MG63 (cell line): ENCODE measurements at regions not wholly inside any gene's neighbourhood (a gene's known extent, or its start where the extent isn't known, plus 50 kb on each side); places are given as distances from the start of the nearest gene placed in this dataset.
"Not testable (repeated sequence)": the region's sequence is repeated elsewhere in the genome, so short reads cannot be mapped to it uniquely, and the experiment has no call there.

ENCODE experiments used
- DNase-seq: peaks from one replicate; pipeline ENCODE4 v3.0.0-alpha.2; 2020
- H3K27me3 ChIP-seq: fragments of 250-450 bp; sonication (Bioruptor Pico); 2 replicates; pipeline ENCODE4 v1.5.1; 2020; ENCODE audit warnings: mild to moderate bottlenecking, moderate library complexity
- H3K36me3 ChIP-seq: fragments of 250-450 bp; sonication (Bioruptor Pico); 2 replicates; pipeline ENCODE4 v1.5.1; 2020; ENCODE audit warnings: mild to moderate bottlenecking, moderate library complexity
- H3K4me3 ChIP-seq: fragments of 250-450 bp; sonication (Bioruptor Pico); 2 replicates; pipeline ENCODE4 v1.5.1; 2020; ENCODE audit warnings: mild to moderate bottlenecking, moderate library complexity
- H3K9me3 ChIP-seq: fragments of 250-450 bp; sonication (Bioruptor Pico); 2 replicates; pipeline ENCODE4 v1.5.1; 2020; ENCODE audit warnings: mild to moderate bottlenecking, moderate library complexity

DNA sequence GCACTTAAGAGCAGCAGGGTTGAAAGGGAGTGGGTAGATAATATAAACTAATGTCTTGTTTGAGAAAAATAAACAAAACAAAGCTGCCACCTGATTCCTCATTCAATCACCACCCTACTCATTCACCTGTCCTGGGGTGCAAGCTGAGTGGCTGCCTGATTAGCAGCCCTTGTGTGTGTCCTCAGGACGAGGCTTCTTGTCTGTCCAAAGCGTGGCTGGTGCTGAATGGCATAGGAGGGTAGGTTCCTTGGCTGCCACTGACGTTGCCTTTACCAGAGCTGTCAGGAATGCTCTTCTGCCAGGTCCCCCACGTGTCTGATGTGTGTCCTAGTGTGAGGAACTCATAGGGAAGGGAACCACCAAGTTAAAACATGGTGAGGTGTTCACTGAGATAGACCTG lies 146.6 kb upstream of the SLC24A2 start:
- Histone ChIP-seq H3K36me3 (no peaks in the 10 kb centered on the region), H3K4me3 (no peak overlapping the region), H3K27me3 (no peaks in the 10 kb centered on the region), H3K9me3 (no peaks in the 10 kb centered on the region)
- no peak for DNase-seq

DNA sequence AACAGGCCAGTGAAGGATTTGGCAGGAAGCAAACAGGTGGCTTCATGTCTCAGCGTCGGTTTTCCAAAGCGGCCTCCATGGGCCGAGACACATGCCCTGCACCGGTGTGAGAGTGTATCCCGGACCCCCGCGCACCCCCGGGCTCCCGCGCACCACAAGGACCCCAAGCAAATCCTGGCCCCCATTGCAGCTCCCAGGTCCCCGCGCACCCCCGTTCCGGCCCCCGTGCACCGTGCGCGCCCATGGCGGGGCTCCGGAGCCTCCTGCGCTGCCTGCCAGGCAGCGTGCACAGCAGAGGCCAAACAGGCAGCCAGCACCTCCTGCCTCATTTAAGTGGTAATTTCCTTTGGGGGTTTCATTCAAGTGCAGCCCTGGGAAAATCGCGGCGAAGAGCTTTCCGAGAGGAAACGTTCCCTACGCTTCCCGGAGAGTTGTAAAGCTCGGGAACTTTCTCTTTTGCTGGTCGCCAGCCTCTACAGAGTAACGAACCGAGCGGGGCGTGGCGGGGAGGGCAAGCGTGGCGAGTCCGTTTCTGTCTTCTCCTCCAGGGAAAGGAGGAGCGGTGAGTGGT lies 145.5 kb upstream of the SLC24A2 start:
- no peaks in the 10 kb centered on the region for H3K9me3 ChIP-seq
- peak overlapping the region; percentile 48 for H3K4me3 ChIP-seq
- H3K27me3 ChIP-seq: no peaks in the 10 kb centered on the region
- H3K36me3 ChIP-seq: no peaks in the 10 kb centered on the region
- peak; percentile 55 for DNase-seq

DNA sequence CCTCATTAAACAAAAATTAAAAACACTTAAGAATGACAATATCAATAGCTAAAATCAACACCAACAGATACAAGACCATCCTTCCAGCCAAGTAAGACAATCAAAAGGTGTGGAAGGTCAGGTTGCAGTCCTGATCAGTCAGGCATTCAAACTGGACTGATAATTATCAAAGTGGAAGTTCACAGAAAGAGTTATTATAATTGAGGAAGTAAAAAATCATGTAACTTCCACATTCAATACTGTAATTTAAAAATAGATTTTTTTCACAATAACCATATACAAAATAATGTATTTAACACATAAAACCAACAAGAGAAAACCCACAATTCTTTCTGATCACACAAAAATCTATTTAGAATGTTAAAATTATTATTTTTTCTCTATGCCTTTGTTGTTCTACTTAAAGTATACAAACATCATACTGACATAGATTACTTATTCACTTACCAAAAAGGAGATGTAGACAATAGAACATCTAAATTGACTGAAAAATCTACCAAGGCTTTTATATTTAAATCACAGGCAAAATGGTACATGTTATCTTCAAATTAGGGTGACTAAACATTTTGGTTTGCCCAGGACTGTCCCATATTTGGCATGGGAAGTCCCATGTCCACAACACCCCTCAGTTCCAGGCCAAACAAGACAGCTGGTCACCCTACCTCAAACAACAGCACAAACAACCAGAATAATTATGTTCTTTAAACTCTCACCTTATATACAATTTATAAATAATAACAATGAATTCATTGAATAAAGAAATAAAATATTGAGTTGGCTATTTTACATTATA lies 142.5 kb upstream of the SLC24A2 start:
- Histone ChIP-seq H3K27me3 (no peaks in the 10 kb centered on the region), H3K4me3 (no peak overlapping the region), H3K9me3 (no peaks in the 10 kb centered on the region), H3K36me3 (no peaks in the 10 kb centered on the region)
- DNase-seq: no peak

DNA sequence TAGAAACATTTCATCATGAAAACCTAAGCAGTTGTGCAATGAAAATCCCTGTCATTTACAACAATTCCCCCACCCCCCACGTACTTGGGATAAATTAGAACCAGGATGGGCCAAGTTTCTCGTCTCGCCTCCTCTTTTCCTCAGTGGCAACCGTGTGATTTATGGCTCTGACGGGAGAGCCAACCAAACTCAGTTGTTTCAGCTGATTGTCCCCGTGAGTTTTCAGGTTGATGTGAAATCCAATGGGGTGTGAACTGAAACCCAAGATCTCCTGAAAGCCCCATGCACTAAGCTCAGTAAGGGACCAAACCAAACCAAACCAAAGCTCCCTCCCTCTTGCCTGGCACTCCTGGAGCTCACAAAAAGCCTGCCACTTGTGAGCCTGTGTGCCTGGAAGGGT lies 138.7 kb upstream of the SLC24A2 start:
- Histone ChIP-seq H3K27me3 (peaks cover 6% of the 10 kb centered on the region), H3K9me3 (no peaks in the 10 kb centered on the region)

DNA sequence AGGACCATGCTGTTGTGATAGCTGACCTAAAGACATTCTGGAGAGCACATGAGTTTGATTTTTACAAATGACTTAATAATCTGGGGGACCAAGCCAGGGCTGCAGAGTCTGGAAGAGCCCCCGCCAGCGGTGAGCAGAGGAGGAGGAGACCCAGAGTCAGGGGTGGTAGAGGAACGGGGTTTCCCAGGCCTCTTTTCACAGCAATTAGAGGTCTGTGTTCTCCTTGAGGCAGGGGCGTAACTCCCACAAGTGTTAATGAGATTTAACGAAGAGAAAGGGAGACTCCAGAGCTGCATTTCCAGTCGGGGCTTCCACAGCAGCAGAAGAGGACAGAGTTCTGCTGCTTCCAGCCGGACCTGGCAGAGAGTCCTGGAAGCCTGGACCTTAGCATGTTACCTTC lies 137.9 kb upstream of the SLC24A2 start:
- Histone ChIP-seq H3K36me3 (no peaks in the 10 kb centered on the region), H3K4me3 (no peak overlapping the region), H3K27me3 (peaks cover 6% of the 10 kb centered on the region), H3K9me3 (no peaks in the 10 kb centered on the region)
- no peak for DNase-seq

More for the DNA sequence above, 138.7 kb upstream of the SLC24A2 start:
- no peak for DNase-seq
- Histone ChIP-seq H3K4me3 (no peak overlapping the region), H3K36me3 (no peaks in the 10 kb centered on the region)

DNA sequence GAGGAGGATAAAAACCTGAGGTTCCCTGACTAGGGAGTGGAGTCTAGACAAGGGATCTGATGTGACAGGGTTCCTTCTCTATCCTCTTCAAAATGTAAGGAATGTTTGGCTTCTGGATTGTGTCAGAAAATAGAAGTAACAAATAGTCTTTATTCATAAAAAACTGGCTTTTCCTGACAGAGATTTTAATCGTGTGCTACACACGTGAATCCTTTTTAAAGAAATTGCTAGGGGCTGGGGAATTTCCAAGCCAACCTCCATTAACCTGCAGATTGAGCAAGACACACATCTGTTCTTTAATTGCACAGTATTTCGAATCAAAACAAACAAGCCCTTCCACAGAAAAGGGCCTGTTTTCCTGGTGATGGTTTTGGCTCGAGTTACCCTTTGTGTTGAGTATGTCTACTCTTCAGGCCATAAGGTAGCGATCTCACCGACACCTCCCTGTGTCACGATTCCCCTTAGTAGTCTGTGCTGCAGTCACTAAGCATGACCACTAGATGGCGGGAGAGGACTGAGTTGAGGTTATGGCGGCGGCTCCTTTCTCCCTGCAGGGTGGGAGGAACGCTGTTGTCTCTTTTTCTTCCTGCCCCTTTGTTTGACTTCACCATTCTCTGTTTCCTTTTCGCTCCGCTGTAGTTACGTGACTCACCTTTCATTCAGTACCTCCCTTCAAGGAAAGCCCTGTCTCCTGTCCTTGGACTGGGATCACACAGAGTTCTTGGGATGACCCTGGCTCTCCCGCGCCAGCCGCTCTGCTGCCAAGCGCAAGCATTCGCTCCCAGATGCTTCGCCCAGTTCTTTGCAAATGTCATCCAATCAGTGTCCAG lies 137.1 kb upstream of the SLC24A2 start:
- no peaks in the 10 kb centered on the region for H3K9me3 ChIP-seq
- no peaks in the 10 kb centered on the region for H3K36me3 ChIP-seq

DNA sequence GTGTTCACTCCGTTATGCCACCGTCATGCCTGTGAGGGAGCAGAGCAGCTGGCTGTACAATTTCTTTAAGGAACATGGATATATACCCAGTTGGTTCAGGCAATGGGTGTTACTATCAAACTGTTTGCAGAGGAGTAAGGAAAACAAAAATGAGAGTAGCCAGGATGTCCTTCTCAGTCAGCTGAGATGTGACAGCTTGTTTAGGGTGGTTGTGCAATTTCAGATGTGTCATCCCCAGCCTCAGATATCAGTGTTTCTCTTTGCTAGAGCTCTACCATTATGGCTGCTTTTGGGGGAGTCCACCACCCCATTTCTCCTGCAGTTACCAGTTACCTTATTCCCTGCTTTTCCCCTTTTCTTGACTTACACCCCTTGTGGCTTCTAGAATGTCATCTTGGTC lies 135.2 kb upstream of the SLC24A2 start:
- no peak for DNase-seq
- Histone ChIP-seq H3K9me3 (no peaks in the 10 kb centered on the region), H3K27me3 (peaks cover 6% of the 10 kb centered on the region), H3K36me3 (no peaks in the 10 kb centered on the region), H3K4me3 (no peak overlapping the region)

More for the DNA sequence above, 137.1 kb upstream of the SLC24A2 start:
- peak; percentile 64 for DNase-seq
- peak overlapping the region; percentile 40 for H3K4me3 ChIP-seq
- H3K27me3 ChIP-seq: peaks cover 6% of the 10 kb centered on the region

DNA sequence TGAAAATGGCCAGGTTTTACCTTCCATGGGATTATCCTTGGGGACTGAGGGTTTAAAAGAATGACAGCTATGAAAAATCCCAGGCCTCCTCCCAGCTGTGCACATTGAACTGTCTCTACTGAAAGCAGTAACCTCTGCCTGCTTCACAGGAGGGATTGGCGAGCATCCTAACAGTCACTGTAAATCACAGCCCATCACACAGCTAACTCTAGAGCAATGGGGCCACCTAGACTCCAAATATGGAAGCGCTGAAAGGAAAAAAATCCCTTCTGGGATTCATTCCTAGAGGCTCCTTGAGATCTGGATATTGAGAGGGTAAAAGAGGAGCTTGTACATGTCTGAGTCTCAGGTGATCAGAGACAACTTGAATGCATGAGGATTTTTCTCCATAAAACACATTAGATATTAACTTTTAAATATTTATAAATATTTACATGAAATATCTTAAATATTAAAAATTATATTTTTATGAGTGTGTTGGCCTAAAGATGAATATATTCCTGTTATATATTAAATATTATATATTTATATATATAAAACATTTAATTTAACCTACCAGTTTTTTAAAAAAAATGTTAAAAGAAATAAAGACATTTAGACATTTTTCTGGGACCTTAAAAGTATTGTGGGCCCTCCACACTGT lies 133.8 kb upstream of the SLC24A2 start:
- Histone ChIP-seq H3K9me3 (no peaks in the 10 kb centered on the region), H3K27me3 (peaks cover 10% of the 10 kb centered on the region), H3K36me3 (no peaks in the 10 kb centered on the region), H3K4me3 (no peak overlapping the region)
- peak; percentile 53 for DNase-seq

DNA sequence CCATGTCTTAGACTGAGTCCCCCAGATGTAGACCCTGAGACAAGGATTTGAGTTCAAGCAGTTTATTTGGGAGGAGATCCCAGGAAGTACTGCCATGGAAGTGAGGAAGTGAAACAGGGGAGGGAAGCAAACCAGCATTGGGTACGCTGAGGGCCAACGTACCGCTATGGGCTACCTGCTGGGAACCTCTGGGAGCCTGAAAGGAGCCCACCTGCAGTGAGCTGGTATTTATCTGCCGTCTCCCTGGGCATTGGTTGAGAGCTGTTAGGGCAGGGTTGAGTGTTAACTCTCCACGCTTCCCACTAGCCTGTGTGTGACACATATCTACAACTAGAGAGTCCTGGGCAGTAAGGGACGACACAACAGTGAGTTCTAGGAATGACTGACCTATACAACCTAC lies 131.6 kb upstream of the SLC24A2 start:
- Histone ChIP-seq H3K27me3 (peaks cover 6% of the 10 kb centered on the region), H3K36me3 (no peaks in the 10 kb centered on the region), H3K9me3 (no peaks in the 10 kb centered on the region), H3K4me3 (no peak overlapping the region)
- no peak for DNase-seq

DNA sequence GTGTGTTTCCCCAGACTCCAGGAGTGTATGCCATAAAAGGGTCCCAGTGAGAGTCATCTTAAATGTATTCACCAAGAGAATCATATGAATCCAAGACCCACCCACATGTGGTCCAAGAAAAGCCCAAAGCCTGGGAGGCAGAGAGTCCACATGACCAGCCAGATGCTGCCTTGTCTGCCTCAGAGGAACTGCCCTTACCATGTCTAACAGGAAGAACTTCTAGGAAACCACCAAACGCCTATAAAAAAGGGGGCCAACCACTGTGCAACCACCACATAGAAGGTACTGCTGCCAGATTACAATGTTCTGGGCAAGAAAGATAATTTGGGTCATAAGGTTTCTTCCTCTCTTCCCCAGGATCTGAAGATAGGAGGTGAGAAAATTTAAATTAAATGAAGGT lies 129.8 kb upstream of the SLC24A2 start:
- no peak for DNase-seq
- Histone ChIP-seq H3K36me3 (no peaks in the 10 kb centered on the region), H3K9me3 (no peaks in the 10 kb centered on the region), H3K27me3 (peaks cover 7% of the 10 kb centered on the region), H3K4me3 (no peak overlapping the region)

DNA sequence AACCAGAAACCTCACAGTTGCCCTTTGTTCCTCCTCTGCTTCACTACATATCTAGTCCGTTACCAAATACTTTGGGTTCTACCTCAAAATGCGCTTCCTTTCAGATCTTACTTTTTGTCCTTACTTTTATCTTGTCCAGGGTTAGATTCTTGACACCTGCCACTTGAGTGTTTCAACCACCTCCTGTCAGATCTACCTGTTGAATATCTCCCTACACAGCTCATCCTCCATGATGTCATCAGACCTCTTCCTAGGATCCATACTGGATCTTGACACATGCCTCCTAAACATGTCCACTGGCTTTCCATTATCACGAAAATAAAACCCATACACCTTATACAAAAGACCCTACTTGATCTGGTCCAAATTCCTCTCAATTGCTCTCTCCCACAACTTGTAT lies 125.2 kb upstream of the SLC24A2 start:
- H3K9me3 ChIP-seq: no peaks in the 10 kb centered on the region
- H3K4me3 ChIP-seq: no peak overlapping the region
- no peak for DNase-seq
- no peaks in the 10 kb centered on the region for H3K36me3 ChIP-seq
- H3K27me3 ChIP-seq: peaks cover 7% of the 10 kb centered on the region

DNA sequence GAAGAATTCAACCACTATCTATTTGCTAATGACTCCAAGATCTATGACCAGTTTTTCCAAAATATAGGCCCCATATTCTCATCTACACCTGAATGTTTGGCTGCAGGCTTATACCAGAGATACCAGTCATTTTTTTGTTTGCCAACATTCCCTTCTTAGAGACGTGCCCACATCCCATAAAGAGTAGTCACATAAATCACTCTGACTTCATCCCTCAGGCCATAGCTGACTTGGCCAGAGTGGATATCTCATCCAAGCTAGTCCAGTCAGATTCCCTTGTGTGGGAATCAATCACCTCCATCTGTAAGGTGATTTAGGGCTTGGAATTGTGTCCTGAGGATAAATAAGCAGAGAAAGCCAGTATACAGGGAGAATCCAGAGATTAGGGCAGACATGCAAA lies 124.3 kb upstream of the SLC24A2 start:
- H3K9me3 ChIP-seq: no peaks in the 10 kb centered on the region
- DNase-seq: no peak
- no peak overlapping the region for H3K4me3 ChIP-seq
- no peaks in the 10 kb centered on the region for H3K36me3 ChIP-seq
- peaks cover 7% of the 10 kb centered on the region for H3K27me3 ChIP-seq

DNA sequence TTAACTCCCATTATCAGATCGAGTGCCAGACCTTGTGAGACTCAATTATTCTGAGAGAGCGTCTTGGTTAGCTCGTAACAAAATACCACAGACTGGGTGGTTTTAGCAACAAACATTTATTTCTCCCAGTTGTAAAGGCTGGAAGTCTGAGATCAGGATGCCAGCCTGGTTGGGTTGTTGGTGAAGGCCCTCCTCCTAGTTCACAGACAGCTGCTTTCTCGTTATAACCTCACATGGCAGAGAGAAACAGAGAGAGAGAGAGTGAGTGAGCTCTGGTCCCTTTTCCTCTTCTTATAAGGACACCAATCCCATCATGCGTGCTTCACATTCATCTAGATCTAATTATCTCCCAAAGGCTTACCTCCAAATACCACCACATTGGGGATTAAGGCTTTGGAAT lies 114.2 kb upstream of the SLC24A2 start:
- Histone ChIP-seq H3K36me3 (no peaks in the 10 kb centered on the region), H3K9me3 (no peaks in the 10 kb centered on the region), H3K27me3 (peaks cover 3% of the 10 kb centered on the region; the same call in 1 of the 2 replicates), H3K4me3 (no peak overlapping the region)
- DNase-seq: no peak

DNA sequence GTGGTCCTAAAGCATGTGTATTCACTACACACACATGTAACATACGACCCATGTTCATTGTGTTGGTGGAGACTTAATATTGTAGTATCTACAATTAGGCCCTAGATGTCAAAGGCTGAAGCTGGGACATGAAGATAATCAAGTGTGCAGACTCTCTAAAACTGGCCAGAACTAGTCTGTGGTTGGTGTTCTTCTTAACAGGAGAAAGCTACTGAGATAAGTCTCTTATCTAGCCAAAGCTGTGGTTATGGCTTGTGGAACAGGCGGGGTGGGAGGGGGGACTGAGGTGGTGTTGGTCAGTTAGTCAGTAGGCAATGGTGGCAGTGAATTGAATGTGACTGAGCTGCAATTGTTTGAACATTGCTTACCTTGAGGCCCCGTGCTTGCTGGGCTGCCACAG lies 112.7 kb upstream of the SLC24A2 start:
- DNase-seq: no peak
- Histone ChIP-seq H3K27me3 (peaks cover 3% of the 10 kb centered on the region; the same call in 1 of the 2 replicates), H3K4me3 (no peak overlapping the region), H3K36me3 (no peaks in the 10 kb centered on the region), H3K9me3 (no peaks in the 10 kb centered on the region)

DNA sequence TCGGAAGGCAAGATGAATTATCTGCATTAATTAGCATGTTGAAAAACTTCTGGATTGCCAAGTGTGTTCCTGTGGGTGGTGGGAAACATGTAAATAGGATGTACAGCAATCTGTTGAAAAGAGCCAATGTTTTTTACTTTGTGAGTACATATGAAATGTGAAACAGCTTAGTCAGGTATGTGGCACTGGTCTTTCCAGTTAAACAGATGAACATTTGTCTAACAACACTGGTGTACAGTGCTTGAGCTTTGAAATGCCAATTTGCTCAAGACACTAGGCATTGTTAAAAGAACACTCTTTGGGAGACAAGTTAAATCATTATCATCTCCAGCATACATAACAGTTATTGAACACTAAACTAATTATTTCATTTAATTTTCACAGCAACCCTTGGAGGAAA lies 107.3 kb upstream of the SLC24A2 start:
- no peak for DNase-seq
- no peak overlapping the region for H3K4me3 ChIP-seq
- H3K27me3 ChIP-seq: no peaks in the 10 kb centered on the region

DNA sequence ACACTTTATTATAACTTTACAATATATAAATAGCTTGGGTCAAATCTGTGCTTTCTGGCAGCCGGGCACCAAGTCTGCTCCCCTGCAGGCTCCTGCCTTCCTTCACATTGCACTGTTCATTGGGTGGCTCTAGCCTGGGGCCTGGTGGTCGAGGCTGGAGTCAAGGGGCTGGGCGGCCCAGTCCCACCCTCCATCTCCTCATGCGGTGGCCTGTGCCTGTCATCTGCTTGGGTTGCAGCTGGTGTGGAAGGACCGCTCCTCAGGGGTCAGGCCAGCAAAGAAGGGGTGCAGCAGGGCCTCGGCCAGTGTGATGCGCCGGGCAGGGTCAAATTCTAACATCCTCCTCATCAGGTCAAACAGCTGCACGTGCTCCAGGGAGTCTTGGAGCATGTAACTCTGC lies 106.7 kb upstream of the SLC24A2 start:
- not testable (repeated sequence) for H3K27me3 ChIP-seq, H3K36me3 ChIP-seq, H3K4me3 ChIP-seq, DNase-seq, H3K9me3 ChIP-seq

More for the DNA sequence above, 107.3 kb upstream of the SLC24A2 start:
- Histone ChIP-seq H3K9me3 (no peaks in the 10 kb centered on the region), H3K36me3 (no peaks in the 10 kb centered on the region)

DNA sequence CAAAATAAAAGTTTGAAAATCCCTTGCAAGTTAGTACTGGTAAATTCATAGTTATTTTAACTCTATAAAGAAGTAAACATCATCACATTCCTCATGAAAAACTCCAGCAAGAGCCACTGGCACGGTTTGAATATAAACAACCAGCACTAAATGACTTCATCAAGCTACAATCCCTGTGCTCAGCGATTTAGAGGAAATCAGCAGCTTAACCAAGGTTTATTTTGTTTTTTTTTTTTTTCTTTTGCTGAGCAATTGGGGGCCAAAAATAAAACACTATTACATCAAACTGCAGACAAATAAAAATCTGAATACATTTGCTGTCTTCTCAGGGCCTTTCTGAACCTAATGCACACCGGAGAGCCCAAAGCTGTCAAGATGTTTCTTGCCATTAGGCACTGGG lies 106.2 kb upstream of the SLC24A2 start:
- H3K9me3 ChIP-seq: no peaks in the 10 kb centered on the region
- DNase-seq: peak; percentile 55
- no peaks in the 10 kb centered on the region for H3K27me3 ChIP-seq
- H3K36me3 ChIP-seq: no peaks in the 10 kb centered on the region
- H3K4me3 ChIP-seq: no peak overlapping the region
